CD4-positive, alpha-beta memory T cell (primary cell): ENCODE measurements at regions not wholly inside any gene's neighbourhood (a gene's known extent, or its start where the extent isn't known, plus 50 kb on each side); places are given as distances from the start of the nearest gene placed in this dataset.

Experiments used
- CTCF ChIA-PET: fragments of 350-600 bp; sonication (Branson Sonifier 250); formaldehyde crosslinking; loops from one replicate; lab custom pipeline; 2021; ENCODE audit warnings: inconsistent platforms; ENCODE audit not compliant: partially characterized antibody; lab: Charles Lee
- POLR2A ChIA-PET: fragments of 350-600 bp; sonication (Branson Sonifier 250); formaldehyde crosslinking; loops from one replicate; lab custom pipeline; 2021; ENCODE audit not compliant: partially characterized antibody; lab: Charles Lee
- DNase-seq, 5 donors: peaks; one replicate each; pipeline versions ENCODE4 v3.0.0 to v3.0.0-alpha.2; 2020 to 2022; ENCODE audit warnings: mixed read lengths in 1 of 5
- H3K27ac ChIP-seq: one replicate; pipeline ENCODE4 v1.7.0; 2013; ENCODE audit warnings: low read depth, low read length
- H3K27me3 ChIP-seq: 2 replicates; pipeline ENCODE4 v1.7.0; 2013; ENCODE audit warnings: mild to moderate bottlenecking, low read length, moderate library complexity; ENCODE audit not compliant: insufficient read depth
- H3K36me3 ChIP-seq: 2 replicates; pipeline ENCODE4 v1.7.0; 2013; ENCODE audit warnings: mild to moderate bottlenecking, low read length, moderate library complexity; ENCODE audit not compliant: insufficient read depth
- H3K4me1 ChIP-seq: 2 replicates; pipeline ENCODE4 v1.7.0; 2013; ENCODE audit warnings: mild to moderate bottlenecking, low read length, moderate library complexity; ENCODE audit not compliant: insufficient read depth
- H3K4me3 ChIP-seq, 2 donors: one replicate each; pipeline ENCODE4 v1.7.0; 2013; ENCODE audit warnings: low read length in 2 of 2, mild to moderate bottlenecking in 1 of 2
- H3K9me3 ChIP-seq, 2 donors: one replicate each; pipeline ENCODE4 v1.7.0; 2013; ENCODE audit warnings: low read length in 2 of 2, control low read depth in 1 of 2; ENCODE audit not compliant: control insufficient read depth in 1 of 2
- H3K27ac Mint-ChIP-seq, 7 donors: one replicate each; pipeline ENCODE4 v1.8.0; 2020 to 2021; ENCODE audit warnings: mixed read lengths in 7 of 7, mild to moderate bottlenecking in 6 of 7, inconsistent platforms in 3 of 7, moderate library complexity in 3 of 7
- H3K27me3 Mint-ChIP-seq, 2 donors: one replicate each; pipeline ENCODE4 v1.8.0; 2020 to 2021; ENCODE audit warnings: mixed read lengths in 2 of 2
- H3K36me3 Mint-ChIP-seq, 2 donors: one replicate each; pipeline ENCODE4 v1.8.0; 2020 to 2021; ENCODE audit warnings: mixed read lengths in 2 of 2, inconsistent platforms in 1 of 2, mild to moderate bottlenecking in 1 of 2
- H3K4me1 Mint-ChIP-seq, 4 donors: one replicate each; pipeline ENCODE4 v1.8.0; 2020 to 2021; ENCODE audit warnings: mixed read lengths in 4 of 4, mild to moderate bottlenecking in 1 of 4
- H3K4me3 Mint-ChIP-seq, 8 donors: one replicate each; pipeline ENCODE4 v1.8.0; 2020 to 2021; ENCODE audit warnings: mixed read lengths in 8 of 8, mild to moderate bottlenecking in 7 of 8, moderate library complexity in 6 of 8, inconsistent platforms in 3 of 8
- H3K9me3 Mint-ChIP-seq, 8 donors: one replicate each; pipeline ENCODE4 v1.8.0; 2020 to 2021; ENCODE audit warnings: mixed read lengths in 8 of 8, mild to moderate bottlenecking in 5 of 8, inconsistent platforms in 3 of 8, moderate library complexity in 1 of 8
- intact Hi-C: fragments of 100-400 bp; cut with micrococcal nuclease; formaldehyde crosslinking; loops from one replicate; pipeline ENCODE4 v1.15.1; 2023

DNA sequence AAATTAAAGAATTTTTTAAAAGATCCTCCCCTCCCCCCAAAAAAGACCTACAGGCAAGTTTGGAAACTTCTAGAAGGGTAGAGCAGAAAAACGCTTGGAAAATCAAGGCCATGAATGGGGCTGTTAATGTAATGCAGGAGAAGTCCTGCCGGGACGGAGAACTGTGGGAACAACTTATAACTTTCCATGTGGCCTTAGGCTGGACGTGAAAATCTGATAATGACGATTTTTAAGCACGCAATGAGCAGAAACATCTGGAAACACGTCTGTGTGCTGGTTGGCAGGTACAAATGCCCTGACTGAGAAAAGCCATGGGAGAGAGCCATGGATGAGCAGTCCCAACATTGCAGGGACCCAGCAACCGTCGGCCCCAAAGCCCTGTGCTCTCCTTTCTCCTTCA, 198.7 kb upstream of the RREB1 start:
- no peaks in the 10 kb centered on the region for H3K36me3 ChIP-seq
- H3K4me3 ChIP-seq = no peak overlapping the region
- H3K27me3 ChIP-seq = no peaks in the 10 kb centered on the region
- no peaks in the 10 kb centered on the region for H3K36me3 Mint-ChIP-seq
- H3K27ac Mint-ChIP-seq = no peak overlapping the region
- H3K4me1 Mint-ChIP-seq = no peaks in the 10 kb centered on the region
- no peak overlapping the region for H3K27ac ChIP-seq
- H3K9me3 ChIP-seq = no peaks in the 10 kb centered on the region
- no peaks in the 10 kb centered on the region for H3K4me1 ChIP-seq
- ChIA-PET POLR2A (no interaction called here), CTCF (no interaction called here)
- no peak overlapping the region for H3K4me3 Mint-ChIP-seq
- intact Hi-C loops = no loop called here
- no peaks in the 10 kb centered on the region for H3K9me3 Mint-ChIP-seq
- H3K27me3 Mint-ChIP-seq = peaks cover 1 to 5% of the 10 kb centered on the region in 2 donors
- no peak for DNase-seq

DNA sequence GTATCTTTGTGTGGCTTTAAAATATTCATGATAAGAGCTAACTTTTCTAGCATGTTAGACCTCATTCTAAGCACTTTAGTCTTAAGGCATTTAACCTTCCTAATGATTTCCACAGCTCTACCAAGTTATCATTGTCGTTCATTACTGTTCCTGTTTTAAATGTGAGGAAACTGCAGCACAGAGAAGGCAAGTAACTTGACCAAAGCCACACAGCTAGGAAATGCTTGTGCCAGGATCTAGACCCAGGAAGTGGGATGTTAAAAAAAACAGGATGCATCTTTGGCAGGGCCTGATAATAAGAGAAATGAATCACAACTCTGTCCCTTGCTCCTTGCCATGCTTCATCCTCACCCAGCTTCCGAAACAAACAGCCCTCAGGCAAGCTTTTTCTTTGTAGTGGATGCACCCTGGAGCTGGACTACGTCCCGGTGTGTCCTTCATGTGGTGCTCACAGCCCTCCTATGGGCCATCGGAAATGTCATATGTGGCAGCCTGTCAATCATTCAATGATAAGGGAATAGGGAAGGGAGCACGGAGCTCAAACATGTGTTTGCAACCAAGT, 196.9 kb upstream of the RREB1 start:
- Histone ChIP-seq H3K9me3 (no peaks in the 10 kb centered on the region), H3K4me1 (no peaks in the 10 kb centered on the region), H3K4me3 (no peak overlapping the region), H3K27ac (no peak overlapping the region), H3K27me3 (no peaks in the 10 kb centered on the region), H3K36me3 (no peaks in the 10 kb centered on the region)
- Mint-ChIP-seq H3K4me1 (peaks cover 0 to 3% (median 1%) of the 10 kb centered on the region in 4 donors), H3K4me3 (no peak overlapping the region), H3K27me3 (peaks cover 2 to 3% of the 10 kb centered on the region in 2 donors), H3K36me3 (no peaks in the 10 kb centered on the region), H3K9me3 (no peaks in the 10 kb centered on the region), H3K27ac (peak overlapping the region in 1 of 7 donors; percentile 27)
- DNase-seq = no peak
- intact Hi-C loops = no loop called here
- POLR2A ChIA-PET = no interaction called here
- CTCF ChIA-PET = no interaction called here

DNA sequence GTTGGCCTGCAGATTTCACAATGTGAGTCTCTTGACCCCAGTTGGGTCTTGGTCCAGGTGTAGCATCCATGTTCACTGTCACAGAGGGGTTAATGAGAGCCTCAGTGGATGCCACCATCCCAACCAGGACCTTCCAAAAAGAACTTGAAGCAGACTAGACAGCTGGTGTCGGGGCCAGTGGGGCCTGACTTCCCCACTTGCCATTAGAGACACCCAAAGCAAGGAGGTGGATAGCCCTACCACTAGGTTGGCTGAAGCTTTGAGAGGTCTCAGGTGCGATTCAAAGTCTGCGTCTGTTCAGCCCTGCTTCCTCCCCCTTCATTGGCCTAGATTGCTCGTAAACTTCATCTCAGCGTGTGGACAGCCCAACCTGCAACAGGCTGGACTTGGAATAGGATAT, 196.4 kb upstream of the RREB1 start:
- H3K4me3 Mint-ChIP-seq = no peak overlapping the region
- H3K27me3 Mint-ChIP-seq = peaks cover 2 to 3% of the 10 kb centered on the region in 2 donors
- H3K36me3 Mint-ChIP-seq = no peaks in the 10 kb centered on the region
- Histone ChIP-seq H3K36me3 (no peaks in the 10 kb centered on the region), H3K27ac (no peak overlapping the region), H3K9me3 (no peaks in the 10 kb centered on the region), H3K4me1 (no peaks in the 10 kb centered on the region), H3K4me3 (no peak overlapping the region), H3K27me3 (no peaks in the 10 kb centered on the region)
- no peak overlapping the region for H3K27ac Mint-ChIP-seq
- ChIA-PET CTCF (interaction anchor here (1.2 kb wide), 1 partner anchor 333 kb away, joined by 3 read pairs; no protein-coding TSS in a partner anchor), POLR2A (no interaction called here)
- intact Hi-C loops = no loop called here
- H3K4me1 Mint-ChIP-seq = peaks cover 0 to 8% (median 3%) of the 10 kb centered on the region in 4 donors
- no peaks in the 10 kb centered on the region for H3K9me3 Mint-ChIP-seq
- no peak for DNase-seq

DNA sequence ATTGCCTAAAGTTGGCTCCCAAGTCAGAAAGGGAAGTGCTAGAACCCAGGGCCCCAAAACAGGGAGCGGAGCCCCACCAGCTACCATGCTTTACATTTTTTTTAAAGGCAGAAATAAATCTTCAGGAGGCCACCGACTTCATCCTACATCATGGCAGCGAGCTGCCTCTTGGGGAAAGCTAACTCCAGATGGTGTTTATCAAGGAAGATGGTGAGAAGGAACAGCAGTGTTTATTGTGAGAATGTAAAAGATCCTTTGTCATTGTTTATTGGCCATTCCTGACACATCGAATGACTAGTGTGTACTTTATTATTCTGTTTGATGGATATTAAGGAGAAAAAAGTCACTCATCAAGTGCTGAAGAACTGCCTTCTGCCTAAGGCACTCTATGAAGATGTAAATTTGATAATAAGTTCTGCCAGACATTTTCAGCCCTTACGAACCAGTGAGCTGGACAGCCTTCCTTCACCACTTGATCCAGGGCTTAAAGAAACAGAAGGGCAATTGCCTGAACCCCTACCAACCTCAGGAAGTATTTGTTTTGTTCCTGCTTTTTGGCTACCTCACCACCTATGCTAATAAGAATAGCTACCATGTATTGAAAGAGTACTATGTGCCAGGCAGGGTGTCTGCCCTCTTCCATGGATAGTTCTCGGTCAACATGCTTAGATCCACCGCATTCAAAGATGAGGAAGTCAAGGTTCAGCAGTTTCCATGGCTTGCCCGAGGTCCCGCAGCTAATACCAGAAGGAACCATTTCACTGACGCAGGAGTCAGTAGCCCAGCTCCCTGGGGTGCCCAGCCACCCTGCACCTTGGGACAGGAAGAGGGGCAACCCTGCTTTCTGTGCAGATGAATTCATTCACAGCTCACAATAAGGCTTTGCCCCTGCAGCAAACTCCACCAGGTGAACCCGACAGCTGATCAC, 194.7 kb upstream of the RREB1 start:
- Mint-ChIP-seq H3K9me3 (no peaks in the 10 kb centered on the region), H3K36me3 (no peaks in the 10 kb centered on the region), H3K27ac (no peak overlapping the region), H3K27me3 (peaks cover 2 to 5% of the 10 kb centered on the region in 2 donors), H3K4me3 (no peak overlapping the region), H3K4me1 (peaks cover 0 to 8% (median 4%) of the 10 kb centered on the region in 4 donors)
- H3K4me1 ChIP-seq = no peaks in the 10 kb centered on the region
- intact Hi-C loops = no loop called here
- DNase-seq = no peak
- no peak overlapping the region for H3K4me3 ChIP-seq
- ChIA-PET CTCF (no interaction called here), POLR2A (no interaction called here)
- H3K27ac ChIP-seq = no peak overlapping the region
- no peaks in the 10 kb centered on the region for H3K27me3 ChIP-seq
- H3K9me3 ChIP-seq = no peaks in the 10 kb centered on the region
- no peaks in the 10 kb centered on the region for H3K36me3 ChIP-seq

- ChIA-PET CTCF (no interaction called here), POLR2A (no interaction called here)
- Histone ChIP-seq H3K27ac (no peak overlapping the region), H3K4me1 (no peaks in the 10 kb centered on the region), H3K4me3 (no peak overlapping the region), H3K9me3 (no peaks in the 10 kb centered on the region), H3K27me3 (no peaks in the 10 kb centered on the region), H3K36me3 (no peaks in the 10 kb centered on the region)
- no peak overlapping the region for H3K4me3 Mint-ChIP-seq
- peaks cover 0 to 2% (median 0%) of the 10 kb centered on the region in 8 donors for H3K9me3 Mint-ChIP-seq
- DNase-seq = no peak
- H3K36me3 Mint-ChIP-seq = no peaks in the 10 kb centered on the region
- H3K27me3 Mint-ChIP-seq = peaks cover 0 to 9% of the 10 kb centered on the region in 2 donors
- peaks cover 0 to 13% (median 6%) of the 10 kb centered on the region in 4 donors for H3K4me1 Mint-ChIP-seq
- intact Hi-C loops = no loop called here
- no peak overlapping the region for H3K27ac Mint-ChIP-seq
Measured at GRCh38 chr6:6915219-6915618, 192.5 kb upstream of the RREB1 start.

- ChIA-PET CTCF (no interaction called here), POLR2A (no interaction called here)
- Histone ChIP-seq H3K4me1 (no peaks in the 10 kb centered on the region), H3K9me3 (no peaks in the 10 kb centered on the region), H3K36me3 (no peaks in the 10 kb centered on the region), H3K27ac (no peak overlapping the region), H3K4me3 (no peak overlapping the region), H3K27me3 (no peaks in the 10 kb centered on the region)
- H3K27me3 Mint-ChIP-seq = peaks cover 0 to 9% of the 10 kb centered on the region in 2 donors
- no peak overlapping the region for H3K27ac Mint-ChIP-seq
- DNase-seq = no peak
- H3K4me3 Mint-ChIP-seq = peak overlapping the region in 5 of 8 donors; percentile 8 to 62 (median 48)
- peaks cover 0 to 2% (median 0%) of the 10 kb centered on the region in 8 donors for H3K9me3 Mint-ChIP-seq
- peaks cover 0 to 13% (median 6%) of the 10 kb centered on the region in 4 donors for H3K4me1 Mint-ChIP-seq
- H3K36me3 Mint-ChIP-seq = no peaks in the 10 kb centered on the region
- intact Hi-C loops = no loop called here
Measured at GRCh38 chr6:6915813-6916547, 191.8 kb upstream of the RREB1 start.

DNA sequence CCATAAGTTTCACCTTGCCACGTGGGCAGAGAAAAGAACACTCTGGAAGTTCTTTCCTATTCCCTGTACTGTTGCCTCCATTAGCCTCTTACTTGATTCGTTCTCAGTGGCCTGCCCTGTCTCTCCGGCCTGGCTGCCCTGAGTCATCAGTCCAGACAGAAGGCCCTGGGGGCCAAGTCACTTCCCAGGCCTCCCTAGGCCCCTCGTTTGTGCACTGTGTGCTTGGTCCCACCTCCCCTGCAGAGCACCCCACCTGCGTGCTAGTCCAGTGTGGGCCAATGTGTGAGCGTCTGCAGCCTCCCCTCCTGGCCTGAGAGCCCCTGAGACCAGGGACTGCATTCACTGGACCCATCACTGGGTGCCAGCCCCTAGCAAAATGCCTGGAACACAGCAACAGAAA, 191.2 kb upstream of the RREB1 start:
- no peak for DNase-seq
- intact Hi-C loops = no loop called here
- Histone ChIP-seq H3K4me1 (no peaks in the 10 kb centered on the region), H3K27me3 (no peaks in the 10 kb centered on the region), H3K27ac (no peak overlapping the region), H3K9me3 (no peaks in the 10 kb centered on the region), H3K36me3 (no peaks in the 10 kb centered on the region), H3K4me3 (no peak overlapping the region)
- Mint-ChIP-seq H3K4me1 (peaks cover 0 to 13% (median 6%) of the 10 kb centered on the region in 4 donors), H3K27ac (no peak overlapping the region), H3K27me3 (peaks cover under 1 to 9% of the 10 kb centered on the region in 2 donors), H3K9me3 (peaks cover 0 to 2% (median 0%) of the 10 kb centered on the region in 8 donors), H3K36me3 (no peaks in the 10 kb centered on the region), H3K4me3 (no peak overlapping the region)
- ChIA-PET POLR2A (no interaction called here), CTCF (no interaction called here)
